NCI-H2171 treated with DMSO at 0.1 percent for 48 hours (cell line): ENCODE measurements at regions not wholly inside any gene's neighbourhood (a gene's known extent, or its start where the extent isn't known, plus 50 kb on each side); places are given as distances from the start of the nearest gene placed in this dataset.
"Not testable (repeated sequence)": the region's sequence is repeated elsewhere in the genome, so short reads cannot be mapped to it uniquely, and the experiment has no call there.

Experiments used
- DNase-seq: peaks from one replicate; lab custom pipeline; 2025; lab: John Stamatoyannopoulos, UW

- DNase-seq, result no peak
Measured at GRCh38 chr9:111148052-111149017, 110.1 kb upstream of the LPAR1 start.

- DNase-seq, result no peak
Measured at GRCh38 chr9:111147041-111147440, 108.8 kb upstream of the LPAR1 start.

- DNase-seq, result no peak
Measured at GRCh38 chr9:111144741-111145140, 106.5 kb upstream of the LPAR1 start.

- DNase-seq, result no peak
Measured at GRCh38 chr9:111136180-111136579, 97.9 kb upstream of the LPAR1 start.

GRCh38 chr9:111131211-111131610 lies 92.9 kb upstream of the LPAR1 start:
- no peak for DNase-seq

GRCh38 chr9:111120526-111120925 lies 82.3 kb upstream of the LPAR1 start:
- DNase-seq, result no peak

- no peak for DNase-seq
Measured at GRCh38 chr9:111118256-111118948, 80.1 kb upstream of the LPAR1 start.

GRCh38 chr9:111114486-111114885 lies 76.2 kb upstream of the LPAR1 start:
- DNase-seq, result no peak

GRCh38 chr9:111113712-111114111 lies 75.4 kb upstream of the LPAR1 start:
- no peak for DNase-seq

- no peak for DNase-seq
Measured at GRCh38 chr9:111110805-111111204, 72.5 kb upstream of the LPAR1 start.

- no peak for DNase-seq
Measured at GRCh38 chr9:111108946-111109345, 70.7 kb upstream of the LPAR1 start.

GRCh38 chr9:111107141-111107540 lies 68.9 kb upstream of the LPAR1 start:
- DNase-seq, result no peak

GRCh38 chr9:111106202-111106601 lies 67.9 kb upstream of the LPAR1 start:
- DNase-seq, result no peak

GRCh38 chr9:111102793-111103464 lies 64.7 kb upstream of the LPAR1 start:
- no peak for DNase-seq

GRCh38 chr9:111099199-111100008 lies 61.1 kb upstream of the LPAR1 start:
- peak; percentile 9 for DNase-seq

- no peak for DNase-seq
Measured at GRCh38 chr9:111098093-111098492, 59.8 kb upstream of the LPAR1 start.

GRCh38 chr9:111096051-111096450 lies 57.8 kb upstream of the LPAR1 start:
- DNase-seq, result no peak

- no peak for DNase-seq
Measured at GRCh38 chr9:111095441-111095840, 57.2 kb upstream of the LPAR1 start.

GRCh38 chr9:111094958-111095357 lies 56.7 kb upstream of the LPAR1 start:
- DNase-seq, result no peak

GRCh38 chr9:111094433-111094924 lies 56.2 kb upstream of the LPAR1 start:
- no peak for DNase-seq

GRCh38 chr9:111092167-111092566 lies 53.9 kb upstream of the LPAR1 start:
- not testable (repeated sequence) for DNase-seq
